ENCODE measurements at regions not wholly inside any gene's neighbourhood (a gene's known extent, or its start where the extent isn't known, plus 50 kb on each side); places are given as distances from the start of the nearest gene placed in this dataset.

GRCh38 chr6:144347933-144348332, 62.8 kb downstream of the UTRN start:
- CTCF ChIA-PET = no interaction called here
- H3K27ac ChIP-seq (ENCODE audit: low read length) = peak overlapping the region; percentile 13
- intact Hi-C loops (cut with micrococcal nuclease; ENCODE audit: unreplicated experiment) = no loop called here
- no peaks in the 10 kb centered on the region for H3K27me3 ChIP-seq (ENCODE audit: control insufficient read depth, insufficient read depth, low read length)
- no peaks in the 10 kb centered on the region for H3K9me3 ChIP-seq (ENCODE audit: control insufficient read depth, insufficient read depth, low read depth, low read length)
- TF ChIP-seq SIN3A (IDR thresholded peaks at IDR 0.05; ENCODE audit: borderline replicate concordance, insufficient read depth, low read depth, low read length) (no peak), CTCF (IDR thresholded peaks at IDR 0.05) (no peak), REST (IDR thresholded peaks at IDR 0.05; ENCODE audit: insufficient read depth in 1 of 2, low read depth in 2 of 2, low read length in 1 of 2) (no peak), TCF7L2 (IDR thresholded peaks at IDR 0.05; ENCODE audit: low read depth, low read length) (no peak)
- DNase-seq (ENCODE audit: low read depth, low spot score) (no peak), ATAC-seq (no peak)
- peaks cover 56% of the 10 kb centered on the region for H3K4me1 ChIP-seq (ENCODE audit: control insufficient read depth, insufficient read depth, low read length)
- no peaks in the 10 kb centered on the region for H3K36me3 ChIP-seq (ENCODE audit: control insufficient read depth, insufficient read depth, low read length)
- POLR2A ChIA-PET = no interaction called here
- BruUV-seq (replicated peaks) = no TSS peak
- in situ Hi-C loops (cut with HindIII; ENCODE audit: low pct_unique_long_range_greater_than_20kb, low sequenced_read_pairs) = no loop called here
- no peak overlapping the region for H3K4me3 ChIP-seq (ENCODE audit: low read depth in 2 of 2, low read length in 2 of 2)

GRCh38 chr6:144349690-144350527, 64.8 kb downstream of the UTRN start:
- ATAC-seq (peak; percentile 78), DNase-seq (ENCODE audit: low read depth, low spot score) (peak; percentile 55)
- intact Hi-C loops (cut with micrococcal nuclease; ENCODE audit: unreplicated experiment) (no loop called here), in situ Hi-C loops (cut with HindIII; ENCODE audit: low pct_unique_long_range_greater_than_20kb, low sequenced_read_pairs) (no loop called here)
- H3K27ac ChIP-seq (ENCODE audit: low read length) = peak overlapping the region; percentile 90
- peaks cover 65% of the 10 kb centered on the region for H3K4me1 ChIP-seq (ENCODE audit: control insufficient read depth, insufficient read depth, low read length)
- H3K9me3 ChIP-seq (ENCODE audit: control insufficient read depth, insufficient read depth, low read depth, low read length) = no peaks in the 10 kb centered on the region
- ChIA-PET POLR2A (interaction anchor here (0.7 kb wide), 2 partner anchors 76 to 84 kb away, joined by 3 read pairs; no protein-coding TSS in a partner anchor), CTCF (interaction anchor here (0.5 kb wide), 1 partner anchor 41 kb away, joined by 3 read pairs; no protein-coding TSS in a partner anchor)
- BruUV-seq (replicated peaks) = no TSS peak
- no peaks in the 10 kb centered on the region for H3K27me3 ChIP-seq (ENCODE audit: control insufficient read depth, insufficient read depth, low read length)
- TF ChIP-seq SIN3A (IDR thresholded peaks at IDR 0.05; ENCODE audit: borderline replicate concordance, insufficient read depth, low read depth, low read length) (no peak), POLR2AphosphoS5 (IDR thresholded peaks at IDR 0.05; ENCODE audit: low read depth, low read length) (peak; percentile 42; the same call in 1 of the 2 replicates), TCF7L2 (IDR thresholded peaks at IDR 0.05; ENCODE audit: low read depth, low read length) (peak; percentile 98), CTCF (IDR thresholded peaks at IDR 0.05) (0 out of 2 replicates have a peak, but pooled peaks have one; percentile 8), REST (IDR thresholded peaks at IDR 0.05; ENCODE audit: insufficient read depth in 1 of 2, low read depth in 2 of 2, low read length in 1 of 2) (peak in 1 of 2 experiments; percentile 12; a peak in 1 of 4 replicates)
- H3K36me3 ChIP-seq (ENCODE audit: control insufficient read depth, insufficient read depth, low read length) = no peaks in the 10 kb centered on the region
- H3K4me3 ChIP-seq (ENCODE audit: low read depth in 2 of 2, low read length in 2 of 2) = peak overlapping the region; percentile 6 to 38
